Gastroesophageal sphincter (tissue), 3 donors: ENCODE measurements at regions not wholly inside any gene's neighbourhood (a gene's known extent, or its start where the extent isn't known, plus 50 kb on each side); places are given as distances from the start of the nearest gene placed in this dataset.

Source experiments
- POLR2A ChIP-seq, 2 donors: fragments of 450-650 bp; IDR thresholded peaks; one replicate each; pipeline ENCODE4 v1.6.1; 2017; ENCODE audit warnings: antibody characterized with exemption in 2 of 2, mild to moderate bottlenecking in 2 of 2, moderate library complexity in 1 of 2
- TF ChIP-seq, protein P1 (sequence below), 4 experiments: fragments of 200-600 bp in 2 of 4; fragments of 450-650 bp in 2 of 4; sonication (generic) in 1 of 4; IDR thresholded peaks; one replicate each; pipeline ENCODE4 v1.5.1; 2017 to 2019; ENCODE audit warnings: antibody characterized with exemption in 4 of 4, mild to moderate bottlenecking in 2 of 4, moderate library complexity in 2 of 4

DNA sequence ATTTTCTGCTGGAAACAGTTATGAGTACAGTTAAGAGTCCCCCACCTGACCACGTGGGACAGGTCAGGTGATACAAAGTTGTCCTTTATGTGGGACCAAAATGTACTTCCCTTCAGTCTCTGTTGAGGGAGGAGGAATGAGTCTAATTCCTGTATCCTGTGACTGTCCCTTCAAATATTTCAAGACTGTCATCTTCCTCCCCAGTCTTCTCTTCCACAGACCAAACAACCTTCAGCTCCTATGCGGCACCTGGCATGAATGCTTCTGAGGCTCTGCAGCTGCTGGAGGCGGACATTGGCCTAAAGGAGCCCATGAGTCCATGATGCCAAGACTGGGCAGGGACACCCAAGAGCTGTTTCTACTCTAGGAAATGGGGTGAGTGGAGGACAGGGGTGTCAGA is 72.1 kb upstream of the SIM2 start:
- TF ChIP-seq, protein P1, sequence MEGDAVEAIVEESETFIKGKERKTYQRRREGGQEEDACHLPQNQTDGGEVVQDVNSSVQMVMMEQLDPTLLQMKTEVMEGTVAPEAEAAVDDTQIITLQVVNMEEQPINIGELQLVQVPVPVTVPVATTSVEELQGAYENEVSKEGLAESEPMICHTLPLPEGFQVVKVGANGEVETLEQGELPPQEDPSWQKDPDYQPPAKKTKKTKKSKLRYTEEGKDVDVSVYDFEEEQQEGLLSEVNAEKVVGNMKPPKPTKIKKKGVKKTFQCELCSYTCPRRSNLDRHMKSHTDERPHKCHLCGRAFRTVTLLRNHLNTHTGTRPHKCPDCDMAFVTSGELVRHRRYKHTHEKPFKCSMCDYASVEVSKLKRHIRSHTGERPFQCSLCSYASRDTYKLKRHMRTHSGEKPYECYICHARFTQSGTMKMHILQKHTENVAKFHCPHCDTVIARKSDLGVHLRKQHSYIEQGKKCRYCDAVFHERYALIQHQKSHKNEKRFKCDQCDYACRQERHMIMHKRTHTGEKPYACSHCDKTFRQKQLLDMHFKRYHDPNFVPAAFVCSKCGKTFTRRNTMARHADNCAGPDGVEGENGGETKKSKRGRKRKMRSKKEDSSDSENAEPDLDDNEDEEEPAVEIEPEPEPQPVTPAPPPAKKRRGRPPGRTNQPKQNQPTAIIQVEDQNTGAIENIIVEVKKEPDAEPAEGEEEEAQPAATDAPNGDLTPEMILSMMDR (IDR thresholded peaks at IDR 0.05) = no peak
- TF ChIP-seq POLR2A (IDR thresholded peaks at IDR 0.05) = no peak
